Upper lobe of left lung (tissue), 4 donors: ENCODE measurements at regions not wholly inside any gene's neighbourhood (a gene's known extent, or its start where the extent isn't known, plus 50 kb on each side); places are given as distances from the start of the nearest gene placed in this dataset.

Experiments used
- POLR2AphosphoS5 ChIP-seq, 2 donors: sonication (generic); formaldehyde crosslinking; IDR thresholded peaks; one replicate each; pipeline ENCODE4 v1.5.1; 2017; ENCODE audit warnings: antibody characterized with exemption in 2 of 2
- TF ChIP-seq, protein P1 (sequence below), 6 experiments: fragments of 450-650 bp in 4 of 6; fragments of 200-600 bp in 2 of 6; sonication (generic) in 2 of 6; IDR thresholded peaks; one replicate each; pipeline ENCODE4 v1.5.1; 2016 to 2019; ENCODE audit warnings: antibody characterized with exemption in 6 of 6

DNA sequence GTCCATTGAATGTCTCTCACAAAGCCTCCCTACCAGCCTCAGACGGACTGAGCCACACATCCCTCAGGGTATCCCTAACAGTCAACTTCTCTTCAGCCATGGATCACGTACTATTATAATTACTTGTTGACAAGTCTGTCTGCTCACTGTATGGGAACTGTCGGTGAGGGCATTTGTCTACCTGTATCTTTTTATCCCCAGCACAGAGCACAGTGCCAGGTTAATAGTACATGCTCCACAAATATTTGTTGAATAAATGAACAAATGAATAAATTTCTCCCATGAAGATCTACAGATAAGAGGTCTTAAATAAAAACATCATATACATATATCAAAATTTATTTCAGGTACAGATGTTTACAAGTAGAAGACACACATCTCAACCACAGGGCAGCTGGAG is 414.0 kb downstream of the SOX9 start:
- no peak for TF ChIP-seq POLR2AphosphoS5 (IDR thresholded peaks at IDR 0.05)
- TF ChIP-seq, protein P1, sequence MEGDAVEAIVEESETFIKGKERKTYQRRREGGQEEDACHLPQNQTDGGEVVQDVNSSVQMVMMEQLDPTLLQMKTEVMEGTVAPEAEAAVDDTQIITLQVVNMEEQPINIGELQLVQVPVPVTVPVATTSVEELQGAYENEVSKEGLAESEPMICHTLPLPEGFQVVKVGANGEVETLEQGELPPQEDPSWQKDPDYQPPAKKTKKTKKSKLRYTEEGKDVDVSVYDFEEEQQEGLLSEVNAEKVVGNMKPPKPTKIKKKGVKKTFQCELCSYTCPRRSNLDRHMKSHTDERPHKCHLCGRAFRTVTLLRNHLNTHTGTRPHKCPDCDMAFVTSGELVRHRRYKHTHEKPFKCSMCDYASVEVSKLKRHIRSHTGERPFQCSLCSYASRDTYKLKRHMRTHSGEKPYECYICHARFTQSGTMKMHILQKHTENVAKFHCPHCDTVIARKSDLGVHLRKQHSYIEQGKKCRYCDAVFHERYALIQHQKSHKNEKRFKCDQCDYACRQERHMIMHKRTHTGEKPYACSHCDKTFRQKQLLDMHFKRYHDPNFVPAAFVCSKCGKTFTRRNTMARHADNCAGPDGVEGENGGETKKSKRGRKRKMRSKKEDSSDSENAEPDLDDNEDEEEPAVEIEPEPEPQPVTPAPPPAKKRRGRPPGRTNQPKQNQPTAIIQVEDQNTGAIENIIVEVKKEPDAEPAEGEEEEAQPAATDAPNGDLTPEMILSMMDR (IDR thresholded peaks at IDR 0.05), result no peak
